ENCODE measurements at regions not wholly inside any gene's neighbourhood (a gene's known extent, or its start where the extent isn't known, plus 50 kb on each side); places are given as distances from the start of the nearest gene placed in this dataset.

GRCh38 chr4:38409852-38410251, 254.1 kb upstream of the KLF3 start:
- DNase-seq (no peak), ATAC-seq (no peak)
- no peaks in the 10 kb centered on the region for H3K9me3 ChIP-seq
- H3K36me3 ChIP-seq = no peaks in the 10 kb centered on the region
- no peak for TF ChIP-seq POLR2A (IDR thresholded peaks at IDR 0.05)
- TF ChIP-seq CTCF (IDR thresholded peaks at IDR 0.05) = no peak
- 86% methylated on average over 2 of the region's 2 CpGs for WGBS (ENCODE audit: insufficient coverage, low coverage, low lambda C conversion rate, missing lambda C conversion rate)
- intact Hi-C loops (cut with DNase I) = no loop called here
- no peaks in the 10 kb centered on the region for H3K4me1 ChIP-seq
- no peak overlapping the region for H3K4me3 ChIP-seq
- no peak overlapping the region for H3K27ac ChIP-seq
- H3K27me3 ChIP-seq = no peaks in the 10 kb centered on the region

GRCh38 chr4:38411092-38411491, 252.9 kb upstream of the KLF3 start:
- no peak for ATAC-seq
- H3K27ac ChIP-seq = no peak overlapping the region
- H3K9me3 ChIP-seq = no peaks in the 10 kb centered on the region
- no peak overlapping the region for H3K4me3 ChIP-seq
- TF ChIP-seq CTCF (IDR thresholded peaks at IDR 0.05) (no peak), POLR2A (IDR thresholded peaks at IDR 0.05) (no peak)
- H3K36me3 ChIP-seq = no peaks in the 10 kb centered on the region
- no peaks in the 10 kb centered on the region for H3K4me1 ChIP-seq
- WGBS (ENCODE audit: insufficient coverage, low coverage, low lambda C conversion rate, missing lambda C conversion rate) = 69% methylated on average over 4 of the region's 4 CpGs
- DNase-seq = no peak
- intact Hi-C loops (cut with DNase I) = no loop called here
- H3K27me3 ChIP-seq = no peaks in the 10 kb centered on the region

- Histone ChIP-seq H3K4me3 (no peak overlapping the region), H3K27ac (no peak overlapping the region), H3K9me3 (no peaks in the 10 kb centered on the region), H3K36me3 (no peaks in the 10 kb centered on the region), H3K4me1 (no peaks in the 10 kb centered on the region), H3K27me3 (no peaks in the 10 kb centered on the region)
- TF ChIP-seq CTCF (IDR thresholded peaks at IDR 0.05) (no peak), POLR2A (IDR thresholded peaks at IDR 0.05) (no peak)
- peak in 1 of 4 donors; percentile 52 for ATAC-seq
- intact Hi-C loops (cut with DNase I) = no loop called here
- 71% methylated on average over 4 of the region's 5 CpGs for WGBS (ENCODE audit: insufficient coverage, low coverage, low lambda C conversion rate, missing lambda C conversion rate)
- DNase-seq = peak in 1 of 3 donors; percentile 24
These were observed 251.9 kb upstream of the KLF3 start for GRCh38 chr4:38411981-38412536.

- no peaks in the 10 kb centered on the region for H3K27me3 ChIP-seq
These were observed 250.3 kb upstream of the KLF3 start for GRCh38 chr4:38413524-38414341.

More at GRCh38 chr4:38413524-38414341, 250.3 kb upstream of the KLF3 start:
- TF ChIP-seq POLR2A (IDR thresholded peaks at IDR 0.05) (no peak), CTCF (IDR thresholded peaks at IDR 0.05) (no peak)
- Histone ChIP-seq H3K4me1 (no peaks in the 10 kb centered on the region), H3K36me3 (no peaks in the 10 kb centered on the region), H3K9me3 (no peaks in the 10 kb centered on the region), H3K4me3 (no peak overlapping the region), H3K27ac (no peak overlapping the region)
- 92% methylated on average over 2 of the region's 2 CpGs for WGBS (ENCODE audit: insufficient coverage, low coverage, low lambda C conversion rate, missing lambda C conversion rate)
- intact Hi-C loops (cut with DNase I) = no loop called here
- ATAC-seq = no peak
- DNase-seq = no peak

Measured in right lobe of liver (tissue), 6 donors.